ENCODE measurements at regions not wholly inside any gene's neighbourhood (a gene's known extent, or its start where the extent isn't known, plus 50 kb on each side); places are given as distances from the start of the nearest gene placed in this dataset.

DNA sequence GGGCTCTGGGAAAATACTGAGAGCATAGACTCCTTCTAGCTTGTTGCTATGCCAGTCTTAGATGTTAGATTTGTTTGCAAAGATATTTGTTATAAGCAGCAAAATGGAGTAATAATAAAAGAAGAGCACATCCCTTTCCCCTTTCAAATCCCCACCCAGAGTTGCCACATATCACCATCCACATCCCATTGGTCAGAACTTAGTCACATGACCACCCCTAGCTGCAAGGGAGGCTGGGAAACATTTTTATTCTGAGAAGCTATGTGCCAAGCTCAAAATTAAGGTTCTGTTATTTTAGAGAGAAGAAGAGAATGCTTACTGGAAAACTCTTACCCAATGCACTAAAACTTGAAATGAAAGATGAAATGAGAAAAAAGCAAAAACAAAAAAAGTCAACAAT is 193.9 kb upstream of the MVB12B start:
- Histone ChIP-seq H3K27ac (ENCODE audit: control insufficient read depth, insufficient read depth, low read length) (no peak overlapping the region), H3K9me3 (ENCODE audit: control insufficient read depth, low read depth, low read length) (no peaks in the 10 kb centered on the region), H3K27me3 (ENCODE audit: control insufficient read depth, extremely low read depth, insufficient read depth, low read length) (peaks cover 3% of the 10 kb centered on the region), H3K4me3 (ENCODE audit: control insufficient read depth in 2 of 3, extremely low read depth in 1 of 3, insufficient read depth in 2 of 3, low read depth in 1 of 3, low read length in 3 of 3) (no peak overlapping the region), H4K20me1 (ENCODE audit: control insufficient read depth, extremely low read depth, insufficient read depth, low read length) (no peaks in the 10 kb centered on the region), H3K79me2 (ENCODE audit: control insufficient read depth, insufficient read depth, low read length) (no peaks in the 10 kb centered on the region), H3K9ac (ENCODE audit: control insufficient read depth, extremely low read depth, insufficient read depth, low read length) (no peak overlapping the region), H2AFZ (ENCODE audit: control insufficient read depth, low read length) (no peak overlapping the region), H3K36me3 (ENCODE audit: control insufficient read depth in 2 of 2, extremely low read depth in 1 of 2, insufficient read depth in 2 of 2, low read length in 2 of 2) (no peaks in the 10 kb centered on the region), H3K4me1 (ENCODE audit: control insufficient read depth, extremely low read depth, insufficient read depth, low read length) (no peaks in the 10 kb centered on the region), H3K9me1 (ENCODE audit: control insufficient read depth, extremely low read depth, insufficient read depth, low read length) (no peaks in the 10 kb centered on the region), H3K4me2 (ENCODE audit: control insufficient read depth, extremely low read depth, insufficient read depth, low read depth, low read length) (no peak overlapping the region)
- TF ChIP-seq EZH2 (IDR thresholded peaks at IDR 0.05; ENCODE audit: low read length): no peak
- TF ChIP-seq CTCF (optimal IDR thresholded peaks at IDR 0.05 in 1 of 3, IDR thresholded peaks at IDR 0.05 in 1 of 3, conservative IDR thresholded peaks at IDR 0.05 in 1 of 3; ENCODE audit: extremely low read depth in 1 of 3, insufficient read depth in 2 of 3, low read length in 3 of 3): no peak
- DNase-seq (ENCODE audit: low read depth, low spot score) (no peak), FAIRE-seq (no peak)
- dilution Hi-C loops (cut with MboI; ENCODE audit: extremely low pct_ligation_motif_present, low sequenced_read_pairs): no loop called here

- Histone ChIP-seq H3K4me1 (ENCODE audit: control insufficient read depth, extremely low read depth, insufficient read depth, low read length) (no peaks in the 10 kb centered on the region), H3K4me2 (ENCODE audit: control insufficient read depth, extremely low read depth, insufficient read depth, low read depth, low read length) (no peak overlapping the region), H3K79me2 (ENCODE audit: control insufficient read depth, insufficient read depth, low read length) (no peaks in the 10 kb centered on the region), H3K9me3 (ENCODE audit: control insufficient read depth, low read depth, low read length) (no peaks in the 10 kb centered on the region), H3K9ac (ENCODE audit: control insufficient read depth, extremely low read depth, insufficient read depth, low read length) (no peak overlapping the region), H3K27me3 (ENCODE audit: control insufficient read depth, extremely low read depth, insufficient read depth, low read length) (peaks cover 28% of the 10 kb centered on the region), H3K27ac (ENCODE audit: control insufficient read depth, insufficient read depth, low read length) (no peak overlapping the region), H3K36me3 (ENCODE audit: control insufficient read depth in 2 of 2, extremely low read depth in 1 of 2, insufficient read depth in 2 of 2, low read length in 2 of 2) (no peaks in the 10 kb centered on the region), H4K20me1 (ENCODE audit: control insufficient read depth, extremely low read depth, insufficient read depth, low read length) (no peaks in the 10 kb centered on the region), H3K9me1 (ENCODE audit: control insufficient read depth, extremely low read depth, insufficient read depth, low read length) (no peaks in the 10 kb centered on the region), H3K4me3 (ENCODE audit: control insufficient read depth in 2 of 3, extremely low read depth in 1 of 3, insufficient read depth in 2 of 3, low read depth in 1 of 3, low read length in 3 of 3) (no peak overlapping the region), H2AFZ (ENCODE audit: control insufficient read depth, low read length) (no peak overlapping the region)
- no peak for FAIRE-seq
- dilution Hi-C loops (cut with MboI; ENCODE audit: extremely low pct_ligation_motif_present, low sequenced_read_pairs): no loop called here
- TF ChIP-seq CTCF (optimal IDR thresholded peaks at IDR 0.05 in 1 of 3, IDR thresholded peaks at IDR 0.05 in 1 of 3, conservative IDR thresholded peaks at IDR 0.05 in 1 of 3; ENCODE audit: extremely low read depth in 1 of 3, insufficient read depth in 2 of 3, low read length in 3 of 3): no peak
- no peak for TF ChIP-seq EZH2 (IDR thresholded peaks at IDR 0.05; ENCODE audit: low read length)
- no peak for DNase-seq (ENCODE audit: low read depth, low spot score)
Measured at GRCh38 chr9:126144196-126144595, 182.4 kb upstream of the MVB12B start.
